ENCODE measurements at regions not wholly inside any gene's neighbourhood (a gene's known extent, or its start where the extent isn't known, plus 50 kb on each side); places are given as distances from the start of the nearest gene placed in this dataset.
"Not testable (repeated sequence)": the region's sequence is repeated elsewhere in the genome, so short reads cannot be mapped to it uniquely, and the experiment has no call there.

GRCh38 chr2:207370646-207371045 lies 159.1 kb upstream of the CREB1 start:
- H3K4me1 ChIP-seq (ENCODE audit: insufficient read depth, low read length), result no peaks in the 10 kb centered on the region
- H3K27ac ChIP-seq (ENCODE audit: low read depth, low read length), result no peak overlapping the region
- Mint-ChIP-seq H3K4me3 (no peak overlapping the region), H3K27me3 (no peaks in the 10 kb centered on the region), H3K36me3 (no peaks in the 10 kb centered on the region), H3K9me3 (peaks cover 4 to 10% (median 8%) of the 10 kb centered on the region in 5 donors), H3K27ac (no peak overlapping the region), H3K4me1 (no peaks in the 10 kb centered on the region)
- POLR2A ChIA-PET, result no interaction called here
- H3K9me3 ChIP-seq (ENCODE audit: low read length), result no peaks in the 10 kb centered on the region
- H3K36me3 ChIP-seq (ENCODE audit: insufficient read depth, low read length), result no peaks in the 10 kb centered on the region
- CTCF ChIA-PET, result no interaction called here
- H3K27me3 ChIP-seq (ENCODE audit: insufficient read depth, low read length, poor library complexity, severe bottlenecking), result no peaks in the 10 kb centered on the region
- DNase-seq, result no peak
- H3K4me3 ChIP-seq (ENCODE audit: low read length), result no peak overlapping the region

GRCh38 chr2:207371877-207372276 lies 157.9 kb upstream of the CREB1 start:
- Histone ChIP-seq H3K27me3 (ENCODE audit: insufficient read depth, low read length, poor library complexity, severe bottlenecking) (no peaks in the 10 kb centered on the region), H3K4me1 (ENCODE audit: insufficient read depth, low read length) (no peaks in the 10 kb centered on the region), H3K36me3 (ENCODE audit: insufficient read depth, low read length) (no peaks in the 10 kb centered on the region), H3K27ac (ENCODE audit: low read depth, low read length) (no peak overlapping the region), H3K4me3 (ENCODE audit: low read length) (no peak overlapping the region), H3K9me3 (ENCODE audit: low read length) (no peaks in the 10 kb centered on the region)
- POLR2A ChIA-PET, result no interaction called here
- H3K4me1 Mint-ChIP-seq, result no peaks in the 10 kb centered on the region
- H3K27me3 Mint-ChIP-seq, result no peaks in the 10 kb centered on the region
- CTCF ChIA-PET, result no interaction called here
- H3K9me3 Mint-ChIP-seq, result peaks cover 9 to 17% (median 16%) of the 10 kb centered on the region in 5 donors
- DNase-seq, result no peak
- H3K36me3 Mint-ChIP-seq, result peaks cover 0 to 2% (median 0%) of the 10 kb centered on the region in 3 donors
- H3K27ac Mint-ChIP-seq, result no peak overlapping the region
- H3K4me3 Mint-ChIP-seq, result no peak overlapping the region

- POLR2A ChIA-PET, result no interaction called here
- CTCF ChIA-PET, result no interaction called here
- peaks cover 0 to 7% (median 0%) of the 10 kb centered on the region in 3 donors for H3K36me3 Mint-ChIP-seq
These were observed 157.3 kb upstream of the CREB1 start for GRCh38 chr2:207372483-207372882.

GRCh38 chr2:207375207-207375875 lies 154.4 kb upstream of the CREB1 start:
- Mint-ChIP-seq H3K36me3 (peaks cover 0 to 8% (median 0%) of the 10 kb centered on the region in 3 donors), H3K4me1 (no peaks in the 10 kb centered on the region), H3K27me3 (no peaks in the 10 kb centered on the region), H3K9me3 (peaks cover 27 to 49% (median 44%) of the 10 kb centered on the region in 5 donors), H3K27ac (no peak overlapping the region), H3K4me3 (no peak overlapping the region)
- Histone ChIP-seq H3K27ac (ENCODE audit: low read depth, low read length) (no peak overlapping the region), H3K27me3 (ENCODE audit: insufficient read depth, low read length, poor library complexity, severe bottlenecking) (no peaks in the 10 kb centered on the region), H3K36me3 (ENCODE audit: insufficient read depth, low read length) (no peaks in the 10 kb centered on the region), H3K4me1 (ENCODE audit: insufficient read depth, low read length) (no peaks in the 10 kb centered on the region), H3K9me3 (ENCODE audit: low read length) (no peaks in the 10 kb centered on the region), H3K4me3 (ENCODE audit: low read length) (no peak overlapping the region)
- POLR2A ChIA-PET, result no interaction called here
- CTCF ChIA-PET, result no interaction called here
- DNase-seq, result no peak

More at GRCh38 chr2:207372483-207372882, 157.3 kb upstream of the CREB1 start:
- Mint-ChIP-seq H3K4me3 (no peak overlapping the region), H3K27ac (no peak overlapping the region), H3K9me3 (peaks cover 15 to 23% (median 22%) of the 10 kb centered on the region in 5 donors), H3K27me3 (no peaks in the 10 kb centered on the region), H3K4me1 (no peaks in the 10 kb centered on the region)
- no peak overlapping the region for H3K4me3 ChIP-seq (ENCODE audit: low read length)
- no peaks in the 10 kb centered on the region for H3K9me3 ChIP-seq (ENCODE audit: low read length)
- H3K27me3 ChIP-seq (ENCODE audit: insufficient read depth, low read length, poor library complexity, severe bottlenecking), result no peaks in the 10 kb centered on the region
- no peak overlapping the region for H3K27ac ChIP-seq (ENCODE audit: low read depth, low read length)
- no peaks in the 10 kb centered on the region for H3K4me1 ChIP-seq (ENCODE audit: insufficient read depth, low read length)
- no peaks in the 10 kb centered on the region for H3K36me3 ChIP-seq (ENCODE audit: insufficient read depth, low read length)
- no peak for DNase-seq

GRCh38 chr2:207378620-207379019 lies 151.1 kb upstream of the CREB1 start:
- POLR2A ChIA-PET, result not testable (repeated sequence)

GRCh38 chr2:207385076-207385475 lies 144.7 kb upstream of the CREB1 start:
- DNase-seq, result no peak
- Mint-ChIP-seq H3K27me3 (peaks cover 0 to 8% of the 10 kb centered on the region in 2 donors), H3K4me1 (no peaks in the 10 kb centered on the region), H3K36me3 (peaks cover 0 to 2% (median 0%) of the 10 kb centered on the region in 3 donors), H3K9me3 (peaks cover 11 to 20% (median 16%) of the 10 kb centered on the region in 5 donors), H3K4me3 (no peak overlapping the region), H3K27ac (no peak overlapping the region)
- ChIA-PET POLR2A (no interaction called here), CTCF (no interaction called here)
- Histone ChIP-seq H3K27ac (ENCODE audit: low read depth, low read length) (no peak overlapping the region), H3K4me1 (ENCODE audit: insufficient read depth, low read length) (no peaks in the 10 kb centered on the region), H3K27me3 (ENCODE audit: insufficient read depth, low read length, poor library complexity, severe bottlenecking) (no peaks in the 10 kb centered on the region), H3K9me3 (ENCODE audit: low read length) (no peaks in the 10 kb centered on the region), H3K36me3 (ENCODE audit: insufficient read depth, low read length) (no peaks in the 10 kb centered on the region), H3K4me3 (ENCODE audit: low read length) (no peak overlapping the region)

More at GRCh38 chr2:207378620-207379019, 151.1 kb upstream of the CREB1 start:
- DNase-seq; H3K4me1 Mint-ChIP-seq; CTCF ChIA-PET; H3K27me3 Mint-ChIP-seq; H3K4me3 ChIP-seq (ENCODE audit: low read length); H3K36me3 ChIP-seq (ENCODE audit: insufficient read depth, low read length); H3K4me3 Mint-ChIP-seq; H3K36me3 Mint-ChIP-seq; H3K27ac ChIP-seq (ENCODE audit: low read depth, low read length); H3K9me3 ChIP-seq (ENCODE audit: low read length); H3K27me3 ChIP-seq (ENCODE audit: insufficient read depth, low read length, poor library complexity, severe bottlenecking); H3K27ac Mint-ChIP-seq; H3K4me1 ChIP-seq (ENCODE audit: insufficient read depth, low read length): not testable (repeated sequence)
- peaks cover 30 to 64% (median 50%) of the 10 kb centered on the region in 5 donors for H3K9me3 Mint-ChIP-seq

- H3K9me3 ChIP-seq (ENCODE audit: low read length), result no peaks in the 10 kb centered on the region
- no peaks in the 10 kb centered on the region for H3K36me3 ChIP-seq (ENCODE audit: insufficient read depth, low read length)
- no peak overlapping the region for H3K27ac ChIP-seq (ENCODE audit: low read depth, low read length)
- Mint-ChIP-seq H3K4me3 (no peak overlapping the region), H3K36me3 (peaks cover 0 to 2% (median 0%) of the 10 kb centered on the region in 3 donors), H3K4me1 (no peaks in the 10 kb centered on the region), H3K27me3 (peaks cover 0 to 8% of the 10 kb centered on the region in 2 donors), H3K9me3 (peaks cover 10 to 17% (median 14%) of the 10 kb centered on the region in 5 donors), H3K27ac (no peak overlapping the region)
- no peak overlapping the region for H3K4me3 ChIP-seq (ENCODE audit: low read length)
- ChIA-PET CTCF (no interaction called here), POLR2A (no interaction called here)
- no peaks in the 10 kb centered on the region for H3K27me3 ChIP-seq (ENCODE audit: insufficient read depth, low read length, poor library complexity, severe bottlenecking)
- H3K4me1 ChIP-seq (ENCODE audit: insufficient read depth, low read length), result no peaks in the 10 kb centered on the region
- DNase-seq, result no peak
These were observed 143.9 kb upstream of the CREB1 start for GRCh38 chr2:207385903-207386302.

GRCh38 chr2:207387001-207387571 lies 142.7 kb upstream of the CREB1 start:
- no peaks in the 10 kb centered on the region for H3K36me3 ChIP-seq (ENCODE audit: insufficient read depth, low read length)
- no peak for DNase-seq
- no peaks in the 10 kb centered on the region for H3K27me3 ChIP-seq (ENCODE audit: insufficient read depth, low read length, poor library complexity, severe bottlenecking)
- no peaks in the 10 kb centered on the region for H3K36me3 Mint-ChIP-seq
- ChIA-PET CTCF (no interaction called here), POLR2A (no interaction called here)
- no peaks in the 10 kb centered on the region for H3K9me3 ChIP-seq (ENCODE audit: low read length)
- no peak overlapping the region for H3K4me3 ChIP-seq (ENCODE audit: low read length)
- H3K27me3 Mint-ChIP-seq, result peaks cover 0 to 1% of the 10 kb centered on the region in 2 donors
- no peak overlapping the region for H3K27ac ChIP-seq (ENCODE audit: low read depth, low read length)
- H3K9me3 Mint-ChIP-seq, result peaks cover 5 to 14% (median 9%) of the 10 kb centered on the region in 5 donors
- H3K4me3 Mint-ChIP-seq, result no peak overlapping the region
- no peaks in the 10 kb centered on the region for H3K4me1 ChIP-seq (ENCODE audit: insufficient read depth, low read length)
- no peak overlapping the region for H3K27ac Mint-ChIP-seq
- no peaks in the 10 kb centered on the region for H3K4me1 Mint-ChIP-seq

Measured in CD8-positive, alpha-beta memory T cell (primary cell).